Right renal pelvis (tissue), 4 donors: ENCODE measurements at regions not wholly inside any gene's neighbourhood (a gene's known extent, or its start where the extent isn't known, plus 50 kb on each side); places are given as distances from the start of the nearest gene placed in this dataset.
A peak's percentile ranks its signal among the peaks of the same experiment; 100 is the strongest.

Source experiments
- DNase-seq, 4 donors: peaks; one replicate each; pipeline ENCODE4 v3.0.0-alpha.2; 2013; ENCODE audit warnings: low read depth in 4 of 4, low spot score in 3 of 4, missing footprints in 1 of 4

- no peak for DNase-seq
Observed at GRCh38 chr2:234438305-234438977, 58.4 kb downstream of the ARL4C start.

GRCh38 chr2:234437642-234438304 is 59.1 kb downstream of the ARL4C start:
- DNase-seq = no peak

- DNase-seq = no peak
Observed at GRCh38 chr2:234436482-234436837, 60.4 kb downstream of the ARL4C start.

- DNase-seq = no peak
Observed at GRCh38 chr2:234435836-234436481, 60.9 kb downstream of the ARL4C start.

- no peak for DNase-seq
Observed at GRCh38 chr2:234433201-234433600, 63.7 kb downstream of the ARL4C start.

GRCh38 chr2:234430871-234431270 is 66.0 kb downstream of the ARL4C start:
- DNase-seq = no peak

- DNase-seq = no peak
Observed at GRCh38 chr2:234429265-234429664, 67.6 kb downstream of the ARL4C start.

GRCh38 chr2:234427081-234428061 is 69.5 kb downstream of the ARL4C start:
- peak in 1 of 4 donors; percentile 46 for DNase-seq

GRCh38 chr2:234426616-234427015 is 70.3 kb downstream of the ARL4C start:
- no peak for DNase-seq

- no peak for DNase-seq
Observed at GRCh38 chr2:234425639-234426603, 71.0 kb downstream of the ARL4C start.

GRCh38 chr2:234423884-234424283 is 73.0 kb downstream of the ARL4C start:
- DNase-seq = no peak

GRCh38 chr2:234422981-234423431 is 73.9 kb downstream of the ARL4C start:
- no peak for DNase-seq

- DNase-seq = no peak
Observed at GRCh38 chr2:234422273-234422732, 74.6 kb downstream of the ARL4C start.

- no peak for DNase-seq
Observed at GRCh38 chr2:234420408-234420807, 76.5 kb downstream of the ARL4C start.

- no peak for DNase-seq
Observed at GRCh38 chr2:234419726-234420125, 77.2 kb downstream of the ARL4C start.

- DNase-seq = no peak
Observed at GRCh38 chr2:234415706-234416105, 81.2 kb downstream of the ARL4C start.

- no peak for DNase-seq
Observed at GRCh38 chr2:234414596-234414995, 82.3 kb downstream of the ARL4C start.

GRCh38 chr2:234412726-234413125 is 84.2 kb downstream of the ARL4C start:
- DNase-seq = no peak

- no peak for DNase-seq
Observed at GRCh38 chr2:234411793-234412192, 85.1 kb downstream of the ARL4C start.
